ENCODE measurements at regions not wholly inside any gene's neighbourhood (a gene's known extent, or its start where the extent isn't known, plus 50 kb on each side); places are given as distances from the start of the nearest gene placed in this dataset.

DNA sequence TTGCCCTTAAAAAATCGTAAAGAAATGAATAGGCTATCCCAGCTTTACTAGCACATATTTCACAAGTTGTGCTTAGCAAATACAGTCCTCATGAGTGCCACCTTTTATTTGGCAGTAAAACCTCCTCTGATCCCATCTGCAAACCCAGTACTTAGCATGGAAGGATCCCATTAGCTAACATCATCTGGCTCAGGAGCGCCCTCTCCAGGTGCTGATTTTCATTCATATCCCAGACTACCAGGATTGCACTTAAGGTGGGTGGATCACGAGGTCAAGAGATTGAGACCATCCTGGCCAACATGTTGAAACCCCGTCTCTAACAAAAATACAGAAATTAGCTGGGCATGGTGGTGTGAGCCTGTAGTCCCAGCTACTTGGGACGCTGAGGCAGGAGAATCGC is 76.1 kb upstream of the PAX6 start:
- Histone ChIP-seq H3K27ac (ENCODE audit: low read depth, low read length) (no peak overlapping the region), H3K27me3 (ENCODE audit: insufficient read depth, low read length) (no peaks in the 10 kb centered on the region), H3K4me1 (ENCODE audit: insufficient read depth, low read length) (peaks cover 25% of the 10 kb centered on the region), H3K9ac (ENCODE audit: low read depth, low read length) (no peak overlapping the region), H3K36me3 (ENCODE audit: insufficient read depth, low read length) (no peaks in the 10 kb centered on the region), H3K9me3 (ENCODE audit: insufficient read depth, low read depth, low read length) (no peaks in the 10 kb centered on the region), H3K4me3 (ENCODE audit: low read length) (no peak overlapping the region)
- 82% methylated on average over 6 of the region's 6 CpGs for WGBS

DNA sequence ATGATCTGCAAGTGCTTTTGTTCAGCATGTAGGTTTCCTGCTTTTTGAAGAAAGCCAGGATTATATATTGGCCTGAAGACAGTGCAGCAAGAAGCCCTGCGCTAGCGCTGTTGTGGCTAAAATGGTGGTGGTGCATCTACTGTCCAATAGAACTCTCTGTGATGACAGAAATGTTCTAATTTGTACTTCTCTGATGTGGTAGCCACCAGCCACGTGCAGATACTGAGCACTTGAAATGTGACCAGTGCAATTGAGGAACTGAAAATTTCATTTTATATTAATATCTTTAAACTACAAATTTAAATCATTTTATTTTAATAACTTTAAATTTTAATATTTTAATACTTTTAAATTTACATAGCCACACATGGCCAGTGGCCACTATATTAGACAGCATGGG is 73.0 kb upstream of the PAX6 start:
- Histone ChIP-seq H3K4me1 (ENCODE audit: insufficient read depth, low read length) (peaks cover 25% of the 10 kb centered on the region), H3K36me3 (ENCODE audit: insufficient read depth, low read length) (no peaks in the 10 kb centered on the region), H3K4me3 (ENCODE audit: low read length) (no peak overlapping the region), H3K27ac (ENCODE audit: low read depth, low read length) (no peak overlapping the region), H3K27me3 (ENCODE audit: insufficient read depth, low read length) (no peaks in the 10 kb centered on the region), H3K9me3 (ENCODE audit: insufficient read depth, low read depth, low read length) (no peaks in the 10 kb centered on the region), H3K9ac (ENCODE audit: low read depth, low read length) (no peak overlapping the region)
- WGBS, result 95% methylated on average over 2 of the region's 3 CpGs

GRCh38 chr11:31883435-31883834 is 72.3 kb upstream of the PAX6 start:
- H3K4me3 ChIP-seq (ENCODE audit: low read length), result no peak overlapping the region
- no peaks in the 10 kb centered on the region for H3K27me3 ChIP-seq (ENCODE audit: insufficient read depth, low read length)
- H3K27ac ChIP-seq (ENCODE audit: low read depth, low read length), result peak overlapping the region; percentile 9; the same call in 1 of the 2 replicates
- peaks cover 22% of the 10 kb centered on the region for H3K4me1 ChIP-seq (ENCODE audit: insufficient read depth, low read length)
- WGBS, result 79% methylated on average over 2 of the region's 3 CpGs
- no peak overlapping the region for H3K9ac ChIP-seq (ENCODE audit: low read depth, low read length)
- no peaks in the 10 kb centered on the region for H3K9me3 ChIP-seq (ENCODE audit: insufficient read depth, low read depth, low read length)
- H3K36me3 ChIP-seq (ENCODE audit: insufficient read depth, low read length), result no peaks in the 10 kb centered on the region

GRCh38 chr11:31882951-31883392 is 71.8 kb upstream of the PAX6 start:
- Histone ChIP-seq H3K4me3 (ENCODE audit: low read length) (no peak overlapping the region), H3K4me1 (ENCODE audit: insufficient read depth, low read length) (peaks cover 18% of the 10 kb centered on the region), H3K36me3 (ENCODE audit: insufficient read depth, low read length) (no peaks in the 10 kb centered on the region), H3K9ac (ENCODE audit: low read depth, low read length) (no peak overlapping the region), H3K9me3 (ENCODE audit: insufficient read depth, low read depth, low read length) (no peaks in the 10 kb centered on the region), H3K27ac (ENCODE audit: low read depth, low read length) (peak overlapping the region; percentile 9; the same call in 1 of the 2 replicates), H3K27me3 (ENCODE audit: insufficient read depth, low read length) (no peaks in the 10 kb centered on the region)
- 40% methylated on average over 5 of the region's 5 CpGs for WGBS

DNA sequence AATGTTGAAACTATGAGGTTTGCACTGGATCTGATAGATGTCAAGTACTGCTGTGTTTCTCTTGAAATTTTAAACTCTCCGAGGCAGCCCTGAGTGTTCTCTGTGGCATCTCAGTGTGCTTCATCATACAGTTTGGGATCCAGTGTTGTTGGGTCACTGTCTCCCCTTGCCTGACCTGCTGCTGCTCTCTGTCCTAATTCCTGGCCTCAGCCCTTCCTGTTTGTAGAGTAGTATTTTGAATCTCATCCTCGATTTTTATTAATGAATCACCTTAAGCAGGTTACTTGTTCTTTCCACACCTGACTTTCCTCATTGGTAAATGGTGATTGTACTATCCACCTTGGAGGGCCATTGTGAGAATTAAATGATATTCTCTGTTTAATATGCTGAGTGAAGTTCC is 70.7 kb upstream of the PAX6 start:
- Histone ChIP-seq H3K9me3 (ENCODE audit: insufficient read depth, low read depth, low read length) (no peaks in the 10 kb centered on the region), H3K4me1 (ENCODE audit: insufficient read depth, low read length) (peaks cover 22% of the 10 kb centered on the region), H3K36me3 (ENCODE audit: insufficient read depth, low read length) (no peaks in the 10 kb centered on the region), H3K27me3 (ENCODE audit: insufficient read depth, low read length) (no peaks in the 10 kb centered on the region), H3K9ac (ENCODE audit: low read depth, low read length) (no peak overlapping the region), H3K4me3 (ENCODE audit: low read length) (no peak overlapping the region), H3K27ac (ENCODE audit: low read depth, low read length) (no peak overlapping the region)
- 93% methylated on average over 1 of the region's 2 CpGs for WGBS

- Histone ChIP-seq H3K4me3 (ENCODE audit: low read length) (no peak overlapping the region), H3K9ac (ENCODE audit: low read depth, low read length) (no peak overlapping the region), H3K9me3 (ENCODE audit: insufficient read depth, low read depth, low read length) (no peaks in the 10 kb centered on the region), H3K27ac (ENCODE audit: low read depth, low read length) (no peak overlapping the region), H3K36me3 (ENCODE audit: insufficient read depth, low read length) (no peaks in the 10 kb centered on the region), H3K27me3 (ENCODE audit: insufficient read depth, low read length) (no peaks in the 10 kb centered on the region), H3K4me1 (ENCODE audit: insufficient read depth, low read length) (peaks cover 37% of the 10 kb centered on the region)
- 91% methylated on average over 2 of the region's 2 CpGs for WGBS
These were observed 68.6 kb upstream of the PAX6 start for GRCh38 chr11:31879681-31880080.

GRCh38 chr11:31877863-31878262 is 66.7 kb upstream of the PAX6 start:
- Histone ChIP-seq H3K9ac (ENCODE audit: low read depth, low read length) (no peak overlapping the region), H3K27me3 (ENCODE audit: insufficient read depth, low read length) (no peaks in the 10 kb centered on the region), H3K27ac (ENCODE audit: low read depth, low read length) (no peak overlapping the region), H3K4me1 (ENCODE audit: insufficient read depth, low read length) (peaks cover 37% of the 10 kb centered on the region), H3K36me3 (ENCODE audit: insufficient read depth, low read length) (no peaks in the 10 kb centered on the region), H3K9me3 (ENCODE audit: insufficient read depth, low read depth, low read length) (no peaks in the 10 kb centered on the region), H3K4me3 (ENCODE audit: low read length) (no peak overlapping the region)
- 100% methylated on average over 2 of the region's 3 CpGs for WGBS

- H3K27me3 ChIP-seq (ENCODE audit: insufficient read depth, low read length), result no peaks in the 10 kb centered on the region
- no peak overlapping the region for H3K27ac ChIP-seq (ENCODE audit: low read depth, low read length)
- no peak overlapping the region for H3K9ac ChIP-seq (ENCODE audit: low read depth, low read length)
- H3K4me3 ChIP-seq (ENCODE audit: low read length), result no peak overlapping the region
- H3K9me3 ChIP-seq (ENCODE audit: insufficient read depth, low read depth, low read length), result no peaks in the 10 kb centered on the region
- H3K4me1 ChIP-seq (ENCODE audit: insufficient read depth, low read length), result peaks cover 30% of the 10 kb centered on the region
- H3K36me3 ChIP-seq (ENCODE audit: insufficient read depth, low read length), result no peaks in the 10 kb centered on the region
- 27% methylated on average over 4 of the region's 4 CpGs for WGBS
These were observed 66.0 kb upstream of the PAX6 start for GRCh38 chr11:31877083-31877482.

DNA sequence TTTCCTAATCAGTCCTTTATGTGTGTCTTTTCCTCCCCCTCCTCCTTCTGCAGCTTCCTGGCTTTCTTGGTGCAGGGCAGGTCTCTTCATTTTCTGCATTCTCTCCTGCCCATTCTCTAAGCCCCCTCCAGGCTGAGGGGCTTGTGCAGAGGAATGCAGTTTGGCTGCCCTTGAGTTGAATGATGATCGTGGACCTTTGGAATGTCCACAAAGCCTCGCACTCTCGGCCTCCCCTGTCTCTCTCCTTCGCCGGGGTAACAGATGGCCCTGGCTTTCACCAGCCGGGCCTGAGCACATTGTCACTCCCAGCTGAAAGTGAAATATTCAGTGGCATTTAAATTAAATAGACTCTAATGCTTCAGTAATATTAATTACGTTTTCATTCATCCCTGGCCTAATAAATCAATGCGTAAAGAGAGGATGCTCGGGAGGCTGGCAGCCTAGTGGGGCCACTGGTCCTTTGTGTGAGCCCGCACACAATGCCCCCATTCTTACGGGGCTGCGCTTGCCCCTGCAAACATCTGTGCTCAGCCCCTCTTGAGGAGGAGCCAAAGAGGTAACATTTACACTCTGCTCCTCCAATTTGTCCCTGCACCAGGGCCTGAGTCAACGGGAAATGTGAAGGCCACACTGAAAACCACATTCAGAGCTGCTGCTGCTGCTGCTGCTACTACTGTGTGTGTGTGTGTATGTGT is 64.9 kb upstream of the PAX6 start:
- peak overlapping the region; percentile 27 for H3K27ac ChIP-seq (ENCODE audit: low read depth, low read length)
- no peaks in the 10 kb centered on the region for H3K9me3 ChIP-seq (ENCODE audit: insufficient read depth, low read depth, low read length)
- no peak overlapping the region; the same call in 1 of the 2 replicates for H3K9ac ChIP-seq (ENCODE audit: low read depth, low read length)
- peaks cover 37% of the 10 kb centered on the region for H3K4me1 ChIP-seq (ENCODE audit: insufficient read depth, low read length)
- no peak overlapping the region for H3K4me3 ChIP-seq (ENCODE audit: low read length)
- whole genome bisulfite sequencing, result 68% methylated on average over 13 of the region's 13 CpGs
- no peaks in the 10 kb centered on the region for H3K36me3 ChIP-seq (ENCODE audit: insufficient read depth, low read length)
- peaks cover 9% of the 10 kb centered on the region for H3K27me3 ChIP-seq (ENCODE audit: insufficient read depth, low read length)

- H3K27ac ChIP-seq (ENCODE audit: low read depth, low read length), result no peak overlapping the region
- H3K9me3 ChIP-seq (ENCODE audit: insufficient read depth, low read depth, low read length), result no peaks in the 10 kb centered on the region
- no peaks in the 10 kb centered on the region for H3K36me3 ChIP-seq (ENCODE audit: insufficient read depth, low read length)
- H3K4me3 ChIP-seq (ENCODE audit: low read length), result no peak overlapping the region
- no peak overlapping the region for H3K9ac ChIP-seq (ENCODE audit: low read depth, low read length)
- 77% methylated on average over 6 of the region's 6 CpGs for WGBS
- peaks cover 37% of the 10 kb centered on the region for H3K4me1 ChIP-seq (ENCODE audit: insufficient read depth, low read length)
- H3K27me3 ChIP-seq (ENCODE audit: insufficient read depth, low read length), result peaks cover 17% of the 10 kb centered on the region
These were observed 63.6 kb upstream of the PAX6 start for GRCh38 chr11:31874631-31875191.

- H3K27me3 ChIP-seq (ENCODE audit: insufficient read depth, low read length), result peaks cover 22% of the 10 kb centered on the region
- H3K27ac ChIP-seq (ENCODE audit: low read depth, low read length), result no peak overlapping the region
- WGBS, result 84% methylated on average over 2 of the region's 2 CpGs
- no peak overlapping the region for H3K9ac ChIP-seq (ENCODE audit: low read depth, low read length)
- peaks cover 37% of the 10 kb centered on the region for H3K4me1 ChIP-seq (ENCODE audit: insufficient read depth, low read length)
- H3K9me3 ChIP-seq (ENCODE audit: insufficient read depth, low read depth, low read length), result no peaks in the 10 kb centered on the region
- H3K4me3 ChIP-seq (ENCODE audit: low read length), result no peak overlapping the region
- no peaks in the 10 kb centered on the region for H3K36me3 ChIP-seq (ENCODE audit: insufficient read depth, low read length)
These were observed 62.0 kb upstream of the PAX6 start for GRCh38 chr11:31873124-31873523.
